OCI-LY7 (cell line): ENCODE measurements at regions not wholly inside any gene's neighbourhood (a gene's known extent, or its start where the extent isn't known, plus 50 kb on each side); places are given as distances from the start of the nearest gene placed in this dataset.

Experiments
- BruUV-seq: library from RNA; stranded (reverse); fragments of 400-500 nt; replicated peaks from 2 replicates; lab custom pipeline; 2021; lab: Mats Ljungman, UMichigan
- CTCF ChIA-PET: fragments of 300-600 bp; sonication (Branson Sonifier 250); formaldehyde crosslinking; loops from one replicate; lab custom pipeline; 2022; ENCODE audit warnings: antibody characterized with exemption; ENCODE audit not compliant: unreplicated experiment; lab: Charles Lee
- POLR2A ChIA-PET: fragments of 300-600 bp; sonication (Branson Sonifier 250); formaldehyde crosslinking; loops from one replicate; lab custom pipeline; 2022; ENCODE audit warnings: antibody characterized with exemption; lab: Charles Lee
- DNase-seq: peaks from one replicate; pipeline ENCODE4 v3.0.0-alpha.2; 2015; ENCODE audit warnings: low spot score
- H2AFZ ChIP-seq: fragments of 200-600 bp; sonication (generic), shearing (Covaris generic); 2 replicates; pipeline ENCODE4 v1.6.1; 2014; ENCODE audit warnings: mild to moderate bottlenecking, antibody characterized with exemption, low read length, moderate library complexity
- H3K27ac ChIP-seq: fragments of 200-600 bp; sonication (generic); 2 replicates; pipeline ENCODE4 v1.5.1; 2014; ENCODE audit warnings: mixed run types, low read depth, mild to moderate bottlenecking, moderate library complexity, low read length, inconsistent platforms; ENCODE audit not compliant: poor library complexity, severe bottlenecking
- H3K36me3 ChIP-seq: fragments of 200-600 bp; sonication (generic); 2 replicates; pipeline ENCODE4 v1.6.1; 2014; ENCODE audit warnings: mild to moderate bottlenecking, antibody characterized with exemption, low read length, moderate library complexity, mixed read lengths; ENCODE audit not compliant: insufficient read depth
- H3K4me1 ChIP-seq: fragments of 200-600 bp; sonication (generic); 2 replicates; pipeline ENCODE4 v1.5.1; 2014; ENCODE audit warnings: mild to moderate bottlenecking, low read length; ENCODE audit not compliant: insufficient read depth, poor library complexity, severe bottlenecking
- H3K4me2 ChIP-seq: fragments of 200-600 bp; sonication (generic); 2 replicates; pipeline ENCODE4 v1.6.1; 2014; ENCODE audit warnings: mild to moderate bottlenecking, low read length
- H3K4me3 ChIP-seq: fragments of 200-600 bp; sonication (generic); 2 replicates; pipeline ENCODE4 v1.5.1; 2014; ENCODE audit warnings: mild to moderate bottlenecking, low read depth, low read length; ENCODE audit not compliant: poor library complexity, severe bottlenecking
- H3K79me2 ChIP-seq: fragments of 200-600 bp; sonication (generic); 2 replicates; pipeline ENCODE4 v1.6.1; 2016; ENCODE audit warnings: low read depth, mild to moderate bottlenecking, low read length, moderate library complexity, mixed read lengths; ENCODE audit not compliant: insufficient read depth
- H3K9me2 ChIP-seq: fragments of 200-600 bp; sonication (generic); 2 replicates; pipeline ENCODE4 v1.6.1; 2016; ENCODE audit warnings: mild to moderate bottlenecking, low read length, mixed read lengths; ENCODE audit not compliant: insufficient read depth
- H3K9me3 ChIP-seq: fragments of 200-600 bp; sonication (generic); 2 replicates; pipeline ENCODE4 v1.6.1; 2014; ENCODE audit warnings: mild to moderate bottlenecking, mixed run types, low read length, mixed read lengths
- H4K20me1 ChIP-seq: fragments of 200-600 bp; sonication (generic); 2 replicates; pipeline ENCODE4 v1.6.1; 2014; ENCODE audit warnings: mild to moderate bottlenecking, antibody characterized with exemption, low read length, moderate library complexity, mixed read lengths; ENCODE audit not compliant: insufficient read depth
- CTCF ChIP-seq: fragments of 200-600 bp; sonication (generic); conservative IDR thresholded peaks from 2 replicates; pipeline ENCODE4 v1.5.1; 2014; ENCODE audit warnings: mild to moderate bottlenecking, antibody characterized with exemption, low read length, moderate library complexity, mixed read lengths
- EZH2phosphoT487 ChIP-seq: fragments of 200-600 bp; sonication (generic); IDR thresholded peaks from 2 replicates; pipeline ENCODE4 v1.6.1; 2018; ENCODE audit warnings: low read depth, borderline replicate concordance, mild to moderate bottlenecking, mixed run types, antibody characterized with exemption, low read length, moderate library complexity, mixed read lengths
- intact Hi-C: fragments of 100-400 bp; cut with micrococcal nuclease; formaldehyde crosslinking; loops from one replicate; pipeline ENCODE4 v1.10.0; 2022; ENCODE audit not compliant: unreplicated experiment

- no peak for DNase-seq
- H2AFZ ChIP-seq: no peak overlapping the region
- CTCF ChIA-PET: no interaction called here
- H3K36me3 ChIP-seq: no peaks in the 10 kb centered on the region
- no peak overlapping the region for H3K27ac ChIP-seq
- H4K20me1 ChIP-seq: no peaks in the 10 kb centered on the region
- H3K79me2 ChIP-seq: no peaks in the 10 kb centered on the region
- POLR2A ChIA-PET: interaction anchor here (0.6 kb wide), 1 partner anchor 928 kb away, joined by 3 read pairs; no protein-coding TSS in a partner anchor
- H3K4me3 ChIP-seq: no peak overlapping the region
- H3K4me1 ChIP-seq: no peaks in the 10 kb centered on the region
- H3K9me3 ChIP-seq: no peaks in the 10 kb centered on the region
- intact Hi-C loops: no loop called here
- no peaks in the 10 kb centered on the region for H3K9me2 ChIP-seq
- no peak for TF ChIP-seq EZH2phosphoT487
- no peak for TF ChIP-seq CTCF
- no peak overlapping the region for H3K4me2 ChIP-seq
- no TSS peak for BruUV-seq
These were observed 108.9 kb upstream of the ADAMTS3 start for GRCh38 chr4:72677886-72678285.

GRCh38 chr4:72677265-72677664 is 108.2 kb upstream of the ADAMTS3 start:
- no peaks in the 10 kb centered on the region for H3K9me3 ChIP-seq
- no peak overlapping the region for H3K4me3 ChIP-seq
- intact Hi-C loops: no loop called here
- BruUV-seq: no TSS peak
- no peaks in the 10 kb centered on the region for H3K4me1 ChIP-seq
- TF ChIP-seq CTCF (no peak), EZH2phosphoT487 (no peak)
- no peak overlapping the region for H3K4me2 ChIP-seq
- H2AFZ ChIP-seq: no peak overlapping the region
- H3K9me2 ChIP-seq: no peaks in the 10 kb centered on the region
- ChIA-PET POLR2A (interaction anchor here (0.6 kb wide), 1 partner anchor 929 kb away, joined by 3 read pairs; no protein-coding TSS in a partner anchor), CTCF (no interaction called here)
- H4K20me1 ChIP-seq: no peaks in the 10 kb centered on the region
- H3K79me2 ChIP-seq: no peaks in the 10 kb centered on the region
- H3K36me3 ChIP-seq: no peaks in the 10 kb centered on the region
- DNase-seq: no peak
- H3K27ac ChIP-seq: no peak overlapping the region

- TF ChIP-seq CTCF (no peak), EZH2phosphoT487 (no peak)
- Histone ChIP-seq H3K79me2 (no peaks in the 10 kb centered on the region), H3K4me3 (no peak overlapping the region), H2AFZ (no peak overlapping the region), H3K27ac (no peak overlapping the region), H3K9me2 (no peaks in the 10 kb centered on the region), H4K20me1 (no peaks in the 10 kb centered on the region), H3K36me3 (no peaks in the 10 kb centered on the region), H3K4me1 (no peaks in the 10 kb centered on the region), H3K9me3 (no peaks in the 10 kb centered on the region), H3K4me2 (no peak overlapping the region)
- intact Hi-C loops: no loop called here
- no TSS peak for BruUV-seq
- DNase-seq: no peak
- CTCF ChIA-PET: no interaction called here
- POLR2A ChIA-PET: no interaction called here
These were observed 103.0 kb upstream of the ADAMTS3 start for GRCh38 chr4:72671980-72672379.
